Erythroblast (primary cell): ENCODE measurements at regions not wholly inside any gene's neighbourhood (a gene's known extent, or its start where the extent isn't known, plus 50 kb on each side); places are given as distances from the start of the nearest gene placed in this dataset.

Experiments used
- GATA1 ChIP-seq: IDR thresholded peaks from 2 replicates; pipeline ENCODE4 v1.6.1; 2011; ENCODE audit warnings: low read depth, mild to moderate bottlenecking, control low read depth, low read length, moderate library complexity
- POLR2A ChIP-seq: IDR thresholded peaks from 2 replicates; pipeline ENCODE4 v1.6.1; 2011; ENCODE audit warnings: mild to moderate bottlenecking, low read length

DNA sequence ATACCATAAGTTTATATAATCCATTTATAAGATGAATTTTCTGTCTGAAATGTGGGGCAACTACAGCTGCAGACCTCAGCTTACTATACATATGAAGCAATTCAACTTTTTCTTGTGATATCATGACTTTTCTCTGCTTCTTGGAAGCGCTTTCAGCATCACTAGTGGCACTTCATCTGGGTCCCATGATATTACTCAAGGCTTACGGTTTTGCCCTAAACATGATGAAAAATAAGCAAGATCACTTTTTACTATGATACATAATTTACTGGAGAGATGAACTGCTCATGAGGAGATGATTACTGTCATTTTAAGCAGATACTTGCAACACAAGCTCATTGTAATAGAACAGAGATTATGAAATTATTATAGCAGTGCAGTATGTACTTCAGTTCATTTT is 258.0 kb upstream of the ZSWIM2 start:
- TF ChIP-seq POLR2A (no peak), GATA1 (no peak)
